AG10803 (cell line): ENCODE measurements at regions not wholly inside any gene's neighbourhood (a gene's known extent, or its start where the extent isn't known, plus 50 kb on each side); places are given as distances from the start of the nearest gene placed in this dataset.
"Not testable (repeated sequence)": the region's sequence is repeated elsewhere in the genome, so short reads cannot be mapped to it uniquely, and the experiment has no call there.

Experiments used
- DNase-seq: peaks from one replicate; pipeline ENCODE4 v3.0.0; 2010; ENCODE audit warnings: low read depth
- H3K4me3 ChIP-seq: 2 replicates; pipeline ENCODE4 v1.5.1; 2011; ENCODE audit warnings: mild to moderate bottlenecking, low read length, control low read depth
- CTCF ChIP-seq: conservative IDR thresholded peaks from 2 replicates; pipeline ENCODE4 v1.5.1; 2011; ENCODE audit warnings: mild to moderate bottlenecking, low read length, control low read depth, inconsistent platforms

DNA sequence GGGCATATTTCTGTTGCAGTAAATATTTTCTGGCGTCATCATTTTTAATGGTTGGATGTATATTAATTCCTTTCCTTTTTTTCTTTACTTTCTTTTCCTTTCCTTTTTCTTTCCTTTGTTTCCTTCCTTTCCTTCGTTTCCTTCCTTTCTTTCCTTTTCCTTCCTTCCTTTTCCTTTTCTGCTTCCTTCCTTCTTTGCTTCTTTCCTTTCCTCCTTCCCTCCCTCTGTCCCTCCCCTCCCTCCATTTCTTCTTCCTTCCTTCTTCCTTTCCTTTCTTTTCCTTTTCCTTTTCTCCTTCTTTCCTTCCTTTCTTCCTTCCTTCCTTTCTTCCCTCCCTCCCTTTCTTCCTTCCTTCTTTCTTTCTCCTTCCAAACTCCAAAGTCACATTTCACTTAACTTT is 54.9 kb upstream of the LYSMD4 start:
- no peak for TF ChIP-seq CTCF
- no peak for DNase-seq
- H3K4me3 ChIP-seq: no peak overlapping the region

- H3K4me3 ChIP-seq, DNase-seq: not testable (repeated sequence)
Observed at GRCh38 chr15:99784800-99785199, 51.6 kb upstream of the LYSMD4 start.

GRCh38 chr15:99783918-99784619 is 50.8 kb upstream of the LYSMD4 start:
- not testable (repeated sequence) for DNase-seq

More at GRCh38 chr15:99783918-99784619, 50.8 kb upstream of the LYSMD4 start:
- H3K4me3 ChIP-seq: not testable (repeated sequence)
